Transverse colon (tissue), 4 donors: ENCODE measurements at regions not wholly inside any gene's neighbourhood (a gene's known extent, or its start where the extent isn't known, plus 50 kb on each side); places are given as distances from the start of the nearest gene placed in this dataset.

Source experiments
- DNase-seq: peaks from one replicate; pipeline ENCODE4 v3.0.0-alpha.2; 2019
- H3K27ac ChIP-seq, 4 donors: fragments of 200-600 bp; sonication (generic); 2 replicates each; pipeline ENCODE4 v1.5.1; 2016 to 2018; ENCODE audit warnings: inconsistent platforms in 4 of 4
- H3K27me3 ChIP-seq: fragments of 200-600 bp; sonication (generic); 2 replicates; pipeline ENCODE4 v1.5.1; 2017; ENCODE audit warnings: inconsistent platforms
- H3K36me3 ChIP-seq, 4 donors: fragments of 200-600 bp; sonication (generic); 2 replicates each; pipeline ENCODE4 v1.5.1; 2017 to 2019; ENCODE audit warnings: inconsistent platforms in 4 of 4
- H3K4me1 ChIP-seq, 4 donors: fragments of 200-600 bp; sonication (generic); 2 replicates each; pipeline ENCODE4 v1.5.1; 2017 to 2020; ENCODE audit warnings: inconsistent platforms in 4 of 4
- H3K4me3 ChIP-seq, 4 donors: fragments of 200-600 bp; sonication (generic); 1 replicate in 1 of 4; 2 replicates in 3 of 4; pipeline versions ENCODE4 v1.5.1 to v1.6.1; 2017 to 2019; ENCODE audit warnings: inconsistent platforms in 4 of 4
- H3K9me3 ChIP-seq, 2 donors: fragments of 200-600 bp; sonication (generic); 2 replicates each; pipeline ENCODE4 v1.5.1; 2017 to 2019; ENCODE audit warnings: inconsistent platforms in 2 of 2
- CTCF ChIP-seq, 5 experiments: fragments of 200-600 bp in 3 of 5; fragments of 450-650 bp in 2 of 5; sonication (generic) in 3 of 5; IDR thresholded peaks; 1 replicate in 2 of 5; 2 replicates in 3 of 5; pipeline ENCODE4 v1.5.1; 2016 to 2017; ENCODE audit warnings: antibody characterized with exemption in 5 of 5, inconsistent platforms in 3 of 5, mild to moderate bottlenecking in 2 of 5, moderate library complexity in 1 of 5
- EP300 ChIP-seq: sonication (generic); formaldehyde crosslinking; IDR thresholded peaks from one replicate; pipeline ENCODE4 v1.6.1; 2017; ENCODE audit warnings: antibody characterized with exemption, low read depth
- POLR2A ChIP-seq: fragments of 450-650 bp; IDR thresholded peaks from one replicate; pipeline ENCODE4 v1.6.1; 2016; ENCODE audit warnings: antibody characterized with exemption, mild to moderate bottlenecking, moderate library complexity
- POLR2AphosphoS5 ChIP-seq, 3 donors: sonication (generic); formaldehyde crosslinking; IDR thresholded peaks; one replicate each; pipeline ENCODE4 v1.6.1; 2016; ENCODE audit warnings: antibody characterized with exemption in 3 of 3
- WGBS, 2 donors: methylation state at CpG; one replicate each; pipeline ENCODE4 v1.1.5; 2018; ENCODE audit warnings: low coverage in 1 of 2; 5-methylcytosine and 5-hydroxymethylcytosine counted together
- in situ Hi-C, 4 donors: fragments of 200-750 bp; cut with MboI; loops; one replicate each; pipeline versions ENCODE4 v1.15.0 to v1.15.1; 2017; ENCODE audit warnings: low sequenced_read_pairs in 3 of 4, low pct_ligation_motif_present in 1 of 4, low pct_unique_long_range_greater_than_20kb in 1 of 4
- intact Hi-C: fragments of 100-400 bp; cut with DNase I; formaldehyde crosslinking; loops from one replicate; pipeline ENCODE4 v1.15.1; 2023; ENCODE audit warnings: low total_unique reads

- Histone ChIP-seq H3K4me1 (no peaks in the 10 kb centered on the region), H3K27ac (no peak overlapping the region), H3K9me3 (no peaks in the 10 kb centered on the region), H3K4me3 (no peak overlapping the region), H3K36me3 (no peaks in the 10 kb centered on the region), H3K27me3 (no peaks in the 10 kb centered on the region)
- DNase-seq: no peak
- 60 to 83% methylated on average over 2 to 12 of the region's 12 CpGs for WGBS, 2 donors
- intact Hi-C loops: no loop called here
- TF ChIP-seq CTCF (IDR thresholded peaks at IDR 0.05) (no peak), EP300 (no peak), POLR2AphosphoS5 (IDR thresholded peaks at IDR 0.05) (no peak), POLR2A (no peak)
- in situ Hi-C loops: no loop called here
These were observed 983.4 kb downstream of the EFNB2 start for GRCh38 chr13:105552078-105552477.

GRCh38 chr13:105547851-105548250 is 987.6 kb downstream of the EFNB2 start:
- no peaks in the 10 kb centered on the region for H3K27me3 ChIP-seq
- 90 to 100% methylated on average over 2 to 3 of the region's 3 CpGs for WGBS, 2 donors
- no peak overlapping the region for H3K4me3 ChIP-seq
- H3K36me3 ChIP-seq: no peaks in the 10 kb centered on the region
- H3K4me1 ChIP-seq: no peaks in the 10 kb centered on the region
- TF ChIP-seq EP300 (no peak), POLR2AphosphoS5 (IDR thresholded peaks at IDR 0.05) (no peak), POLR2A (no peak)
- in situ Hi-C loops: no loop called here
- intact Hi-C loops: no loop called here
- H3K27ac ChIP-seq: no peak overlapping the region
- DNase-seq: no peak
- H3K9me3 ChIP-seq: no peaks in the 10 kb centered on the region

GRCh38 chr13:105545811-105546210 is 989.7 kb downstream of the EFNB2 start:
- Histone ChIP-seq H3K4me1 (no peaks in the 10 kb centered on the region), H3K27me3 (no peaks in the 10 kb centered on the region), H3K36me3 (no peaks in the 10 kb centered on the region), H3K27ac (no peak overlapping the region), H3K4me3 (no peak overlapping the region), H3K9me3 (no peaks in the 10 kb centered on the region)
- in situ Hi-C loops: no loop called here
- intact Hi-C loops: no loop called here
- no peak for DNase-seq
- TF ChIP-seq POLR2A (no peak), CTCF (IDR thresholded peaks at IDR 0.05) (no peak), POLR2AphosphoS5 (IDR thresholded peaks at IDR 0.05) (no peak), EP300 (no peak)
- WGBS, 2 donors: 83 to 88% methylated on average over 4 to 5 of the region's 5 CpGs

GRCh38 chr13:105543742-105544141 is 991.7 kb downstream of the EFNB2 start:
- no peaks in the 10 kb centered on the region for H3K36me3 ChIP-seq
- H3K27me3 ChIP-seq: no peaks in the 10 kb centered on the region
- WGBS, 2 donors: 76 to 93% methylated on average over 2 of the region's 2 CpGs
- TF ChIP-seq POLR2AphosphoS5 (IDR thresholded peaks at IDR 0.05) (no peak), POLR2A (no peak), CTCF (IDR thresholded peaks at IDR 0.05) (no peak), EP300 (no peak)
- no peaks in the 10 kb centered on the region for H3K4me1 ChIP-seq
- no peak overlapping the region for H3K27ac ChIP-seq
- in situ Hi-C loops: no loop called here
- no peaks in the 10 kb centered on the region for H3K9me3 ChIP-seq
- no peak overlapping the region for H3K4me3 ChIP-seq
- no peak for DNase-seq
- intact Hi-C loops: no loop called here

GRCh38 chr13:105541565-105541964 is 993.9 kb downstream of the EFNB2 start:
- 64 to 67% methylated on average over 2 of the region's 2 CpGs for WGBS, 2 donors
- H3K27me3 ChIP-seq: no peaks in the 10 kb centered on the region
- H3K4me1 ChIP-seq: no peaks in the 10 kb centered on the region
- no peaks in the 10 kb centered on the region for H3K36me3 ChIP-seq
- TF ChIP-seq POLR2A (no peak), EP300 (no peak), CTCF (IDR thresholded peaks at IDR 0.05) (no peak), POLR2AphosphoS5 (IDR thresholded peaks at IDR 0.05) (no peak)
- in situ Hi-C loops (no loop called here), intact Hi-C loops (no loop called here)
- no peaks in the 10 kb centered on the region for H3K9me3 ChIP-seq
- H3K27ac ChIP-seq: no peak overlapping the region
- no peak for DNase-seq
- H3K4me3 ChIP-seq: no peak overlapping the region
